HCEC 1CT (cell line): ENCODE measurements at regions not wholly inside any gene's neighbourhood (a gene's known extent, or its start where the extent isn't known, plus 50 kb on each side); places are given as distances from the start of the nearest gene placed in this dataset.

Source experiments
- DNase-seq: peaks from one replicate; pipeline ENCODE4 v3.0.0-alpha.2; 2017

- no peak for DNase-seq
Observed at GRCh38 chr1:209250861-209251636, 332.5 kb upstream of the CAMK1G start.

GRCh38 chr1:209256766-209257350 lies 326.7 kb upstream of the CAMK1G start:
- no peak for DNase-seq

GRCh38 chr1:209257454-209257853 lies 326.1 kb upstream of the CAMK1G start:
- DNase-seq, result no peak

GRCh38 chr1:209260136-209260535 lies 323.4 kb upstream of the CAMK1G start:
- no peak for DNase-seq

- no peak for DNase-seq
Observed at GRCh38 chr1:209262631-209263030, 320.9 kb upstream of the CAMK1G start.

GRCh38 chr1:209265301-209265700 lies 318.2 kb upstream of the CAMK1G start:
- no peak for DNase-seq

GRCh38 chr1:209266590-209267205 lies 316.8 kb upstream of the CAMK1G start:
- DNase-seq, result peak; percentile 2

- no peak for DNase-seq
Observed at GRCh38 chr1:209267968-209268367, 315.5 kb upstream of the CAMK1G start.

GRCh38 chr1:209268479-209268878 lies 315.0 kb upstream of the CAMK1G start:
- no peak for DNase-seq

- no peak for DNase-seq
Observed at GRCh38 chr1:209276321-209276720, 307.2 kb upstream of the CAMK1G start.

GRCh38 chr1:209277662-209278061 lies 305.9 kb upstream of the CAMK1G start:
- DNase-seq, result no peak

GRCh38 chr1:209291715-209292114 lies 291.8 kb upstream of the CAMK1G start:
- DNase-seq, result no peak

- DNase-seq, result no peak
Observed at GRCh38 chr1:209302779-209303568, 280.5 kb upstream of the CAMK1G start.

GRCh38 chr1:209304166-209304565 lies 279.3 kb upstream of the CAMK1G start:
- no peak for DNase-seq

- DNase-seq, result no peak
Observed at GRCh38 chr1:209305221-209305954, 278.1 kb upstream of the CAMK1G start.

- no peak for DNase-seq
Observed at GRCh38 chr1:209307846-209308245, 275.7 kb upstream of the CAMK1G start.

- DNase-seq, result no peak
Observed at GRCh38 chr1:209309198-209309597, 274.3 kb upstream of the CAMK1G start.

GRCh38 chr1:209311770-209312169 lies 271.7 kb upstream of the CAMK1G start:
- no peak for DNase-seq

GRCh38 chr1:209316929-209317328 lies 266.6 kb upstream of the CAMK1G start:
- no peak for DNase-seq

- DNase-seq, result peak; percentile 79
Observed at GRCh38 chr1:209318181-209319056, 265.1 kb upstream of the CAMK1G start.

GRCh38 chr1:209319057-209319432 lies 264.5 kb upstream of the CAMK1G start:
- DNase-seq, result no peak

GRCh38 chr1:209319549-209319948 lies 264.0 kb upstream of the CAMK1G start:
- DNase-seq, result peak; percentile 72
